Uterus (tissue), 3 donors: ENCODE measurements at regions not wholly inside any gene's neighbourhood (a gene's known extent, or its start where the extent isn't known, plus 50 kb on each side); places are given as distances from the start of the nearest gene placed in this dataset.

Source experiments
- DNase-seq, 2 donors: peaks; one replicate each; pipeline ENCODE4 v3.0.0-alpha.2; 2019 to 2020
- H3K27ac ChIP-seq, 2 donors: fragments of 200-600 bp; sonication (generic); 1 replicate in 1 of 2; 2 replicates in 1 of 2; pipeline ENCODE4 v1.5.1; 2016 to 2018
- H3K27me3 ChIP-seq, 2 donors: fragments of 200-600 bp; sonication (generic); one replicate each; pipeline ENCODE4 v1.5.1; 2018 to 2019; ENCODE audit warnings: control low read depth in 1 of 2
- H3K36me3 ChIP-seq, 2 donors: fragments of 200-600 bp; sonication (generic); one replicate each; pipeline ENCODE4 v1.5.1; 2019; ENCODE audit warnings: control low read depth in 1 of 2
- H3K4me1 ChIP-seq, 2 donors: fragments of 200-600 bp; sonication (generic); one replicate each; pipeline ENCODE4 v1.5.1; 2018 to 2019; ENCODE audit warnings: control low read depth in 1 of 2
- H3K4me3 ChIP-seq, 2 donors: fragments of 200-600 bp; sonication (generic); 1 replicate in 1 of 2; 2 replicates in 1 of 2; pipeline ENCODE4 v1.5.1; 2018 to 2019; ENCODE audit warnings: mild to moderate bottlenecking in 1 of 2
- H3K9me3 ChIP-seq, 2 donors: fragments of 200-600 bp; sonication (generic); one replicate each; pipeline ENCODE4 v1.5.1; 2019; ENCODE audit warnings: control low read depth in 1 of 2
- CTCF ChIP-seq, 4 experiments: fragments of 200-600 bp in 2 of 4; fragments of 450-650 bp in 2 of 4; sonication (generic) in 2 of 4; IDR thresholded peaks; one replicate each; pipeline ENCODE4 v1.5.1; 2016 to 2019; ENCODE audit warnings: antibody characterized with exemption in 4 of 4, mild to moderate bottlenecking in 2 of 4, moderate library complexity in 1 of 4
- POLR2A ChIP-seq, 2 donors: fragments of 450-650 bp; IDR thresholded peaks; one replicate each; pipeline ENCODE4 v1.6.1; 2016; ENCODE audit warnings: antibody characterized with exemption in 2 of 2, mild to moderate bottlenecking in 1 of 2, moderate library complexity in 1 of 2
- intact Hi-C: fragments of 100-400 bp; cut with DNase I; formaldehyde crosslinking; loops from one replicate; pipeline ENCODE4 v1.15.1; 2023; ENCODE audit warnings: low total_unique reads
- donor health status: DM: yes; HTN: yes; CAD: no.

- Histone ChIP-seq H3K36me3 (no peaks in the 10 kb centered on the region), H3K4me3 (no peak overlapping the region), H3K9me3 (no peaks in the 10 kb centered on the region), H3K27me3 (no peaks in the 10 kb centered on the region), H3K27ac (peak overlapping the region in 1 of 2 donors; percentile 59), H3K4me1 (no peaks in the 10 kb centered on the region)
- TF ChIP-seq CTCF (IDR thresholded peaks at IDR 0.05) (no peak), POLR2A (IDR thresholded peaks at IDR 0.05) (no peak)
- no peak for DNase-seq
- intact Hi-C loops = no loop called here
Observed at GRCh38 chr6:101083533-101084175, 202.5 kb upstream of the ASCC3 start.

- Histone ChIP-seq H3K9me3 (peaks cover 0 to 2% of the 10 kb centered on the region in 2 donors), H3K27me3 (no peaks in the 10 kb centered on the region), H3K27ac (no peak overlapping the region), H3K4me1 (no peaks in the 10 kb centered on the region), H3K4me3 (no peak overlapping the region), H3K36me3 (no peaks in the 10 kb centered on the region)
- intact Hi-C loops = no loop called here
- TF ChIP-seq POLR2A (IDR thresholded peaks at IDR 0.05) (no peak), CTCF (IDR thresholded peaks at IDR 0.05) (no peak)
- no peak for DNase-seq
Observed at GRCh38 chr6:101085327-101085726, 204.2 kb upstream of the ASCC3 start.

GRCh38 chr6:101086473-101086872 is 205.3 kb upstream of the ASCC3 start:
- intact Hi-C loops = no loop called here
- DNase-seq = no peak
- Histone ChIP-seq H3K36me3 (no peaks in the 10 kb centered on the region), H3K27ac (no peak overlapping the region), H3K27me3 (no peaks in the 10 kb centered on the region), H3K4me1 (no peaks in the 10 kb centered on the region), H3K4me3 (no peak overlapping the region), H3K9me3 (peaks cover 0 to 5% of the 10 kb centered on the region in 2 donors)
- TF ChIP-seq CTCF (IDR thresholded peaks at IDR 0.05) (no peak), POLR2A (IDR thresholded peaks at IDR 0.05) (no peak)

GRCh38 chr6:101088594-101088993 is 207.5 kb upstream of the ASCC3 start:
- DNase-seq = no peak
- Histone ChIP-seq H3K9me3 (peaks cover 0 to 5% of the 10 kb centered on the region in 2 donors), H3K36me3 (no peaks in the 10 kb centered on the region), H3K4me1 (no peaks in the 10 kb centered on the region), H3K27ac (no peak overlapping the region), H3K4me3 (no peak overlapping the region), H3K27me3 (no peaks in the 10 kb centered on the region)
- intact Hi-C loops = no loop called here
- TF ChIP-seq CTCF (IDR thresholded peaks at IDR 0.05) (no peak), POLR2A (IDR thresholded peaks at IDR 0.05) (no peak)

- no peak for DNase-seq
- intact Hi-C loops = no loop called here
Observed at GRCh38 chr6:101089640-101090039, 208.5 kb upstream of the ASCC3 start.

More at GRCh38 chr6:101089640-101090039, 208.5 kb upstream of the ASCC3 start:
- Histone ChIP-seq H3K4me1 (no peaks in the 10 kb centered on the region), H3K9me3 (peaks cover 0 to 5% of the 10 kb centered on the region in 2 donors), H3K27me3 (no peaks in the 10 kb centered on the region), H3K4me3 (no peak overlapping the region), H3K36me3 (no peaks in the 10 kb centered on the region), H3K27ac (no peak overlapping the region)
- TF ChIP-seq POLR2A (IDR thresholded peaks at IDR 0.05) = no peak
- TF ChIP-seq CTCF (IDR thresholded peaks at IDR 0.05) = no peak
